ENCODE measurements at regions not wholly inside any gene's neighbourhood (a gene's known extent, or its start where the extent isn't known, plus 50 kb on each side); places are given as distances from the start of the nearest gene placed in this dataset.

- no peak for DNase-seq
These were observed 986.8 kb downstream of the NLGN4Y start for GRCh38 chrY:15510984-15511650.

- no peak for DNase-seq
These were observed 1010.8 kb downstream of the NLGN4Y start for GRCh38 chrY:15535131-15535530.

- no peak for DNase-seq
These were observed 1011.6 kb downstream of the NLGN4Y start for GRCh38 chrY:15535784-15536511.

- DNase-seq = no peak
These were observed 1016.2 kb downstream of the NLGN4Y start for GRCh38 chrY:15540516-15540915.

GRCh38 chrY:15546177-15546754, 1021.9 kb downstream of the NLGN4Y start:
- DNase-seq = no peak

- no peak for DNase-seq
These were observed 1027.7 kb downstream of the NLGN4Y start for GRCh38 chrY:15552074-15552473.

- no peak for DNase-seq
These were observed 1030.7 kb downstream of the NLGN4Y start for GRCh38 chrY:15554991-15555390.

- DNase-seq = no peak
These were observed 1034.8 kb downstream of the NLGN4Y start for GRCh38 chrY:15559169-15559568.

GRCh38 chrY:15560840-15561239, 1036.5 kb downstream of the NLGN4Y start:
- no peak for DNase-seq

- DNase-seq = no peak
These were observed 1037.4 kb downstream of the NLGN4Y start for GRCh38 chrY:15561501-15562289.

- no peak for DNase-seq
These were observed 1053.6 kb downstream of the NLGN4Y start for GRCh38 chrY:15577886-15578285.

- DNase-seq = no peak
These were observed 1054.4 kb downstream of the NLGN4Y start for GRCh38 chrY:15578761-15579160.

GRCh38 chrY:15579245-15579644, 1054.9 kb downstream of the NLGN4Y start:
- no peak for DNase-seq

- DNase-seq = no peak
These were observed 1058.8 kb downstream of the NLGN4Y start for GRCh38 chrY:15583111-15583510.

- DNase-seq = no peak
These were observed 1068.6 kb downstream of the NLGN4Y start for GRCh38 chrY:15592957-15593356.

- DNase-seq = no peak
These were observed 1069.3 kb downstream of the NLGN4Y start for GRCh38 chrY:15593476-15594160.

GRCh38 chrY:15594179-15594578, 1069.8 kb downstream of the NLGN4Y start:
- DNase-seq = no peak

GRCh38 chrY:15600565-15600964, 1076.2 kb downstream of the NLGN4Y start:
- no peak for DNase-seq

GRCh38 chrY:15624370-15624769, 1100.0 kb downstream of the NLGN4Y start:
- DNase-seq = no peak

- no peak for DNase-seq
These were observed 1100.6 kb downstream of the NLGN4Y start for GRCh38 chrY:15624928-15625327.

GRCh38 chrY:15648198-15648597, 1123.9 kb downstream of the NLGN4Y start:
- DNase-seq = no peak

- no peak for DNase-seq
These were observed 1125.7 kb downstream of the NLGN4Y start for GRCh38 chrY:15650056-15650455.

GRCh38 chrY:15688531-15688930, 1164.2 kb downstream of the NLGN4Y start:
- no peak for DNase-seq

All from bone marrow (tissue), 2 donors.